ENCODE measurements at regions not wholly inside any gene's neighbourhood (a gene's known extent, or its start where the extent isn't known, plus 50 kb on each side); places are given as distances from the start of the nearest gene placed in this dataset.
"Not testable (repeated sequence)": the region's sequence is repeated elsewhere in the genome, so short reads cannot be mapped to it uniquely, and the experiment has no call there.

DNA sequence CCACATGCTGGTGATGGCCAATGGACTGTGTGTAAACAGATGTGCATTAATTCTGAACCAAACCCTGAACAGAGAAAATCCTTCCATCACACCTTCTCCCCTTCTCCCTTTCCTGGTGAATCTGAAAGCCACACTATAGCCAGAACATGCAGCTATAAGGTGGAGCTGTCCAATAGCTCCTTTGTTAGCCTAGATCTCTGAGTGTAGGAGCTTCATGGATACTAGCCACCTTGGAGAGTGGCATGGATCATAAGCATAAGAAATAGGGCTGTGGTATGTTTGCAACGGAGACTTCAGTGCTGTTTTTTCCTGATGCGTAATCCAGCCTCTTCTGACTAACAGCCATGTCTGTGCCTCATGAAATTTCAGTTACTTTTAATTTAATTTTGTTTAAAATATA is 364.5 kb downstream of the BTG1 start:
- DNase-seq, result no peak

DNA sequence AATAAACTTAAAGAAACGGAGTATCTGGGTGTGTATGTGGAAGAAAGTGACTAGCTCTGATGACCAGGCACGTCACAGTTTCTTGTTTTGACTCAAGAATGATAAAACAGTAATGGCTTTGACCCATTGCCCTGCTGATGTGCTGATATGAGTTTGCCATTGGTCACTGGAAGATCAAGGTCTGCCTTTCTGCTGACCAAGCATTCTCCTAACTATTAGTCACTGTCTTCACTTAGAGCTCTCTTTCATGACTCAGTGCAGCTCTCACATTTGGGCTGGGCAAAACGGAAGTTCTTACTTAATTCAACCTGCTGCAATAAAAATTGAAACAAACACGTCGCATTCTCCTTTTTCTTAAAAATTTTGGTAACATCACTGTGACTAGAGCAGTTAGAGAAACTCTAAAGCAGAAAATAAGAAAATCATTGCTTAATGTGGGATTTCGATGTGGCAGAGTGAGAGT is 366.7 kb downstream of the BTG1 start:
- peak; percentile 39 for DNase-seq

DNA sequence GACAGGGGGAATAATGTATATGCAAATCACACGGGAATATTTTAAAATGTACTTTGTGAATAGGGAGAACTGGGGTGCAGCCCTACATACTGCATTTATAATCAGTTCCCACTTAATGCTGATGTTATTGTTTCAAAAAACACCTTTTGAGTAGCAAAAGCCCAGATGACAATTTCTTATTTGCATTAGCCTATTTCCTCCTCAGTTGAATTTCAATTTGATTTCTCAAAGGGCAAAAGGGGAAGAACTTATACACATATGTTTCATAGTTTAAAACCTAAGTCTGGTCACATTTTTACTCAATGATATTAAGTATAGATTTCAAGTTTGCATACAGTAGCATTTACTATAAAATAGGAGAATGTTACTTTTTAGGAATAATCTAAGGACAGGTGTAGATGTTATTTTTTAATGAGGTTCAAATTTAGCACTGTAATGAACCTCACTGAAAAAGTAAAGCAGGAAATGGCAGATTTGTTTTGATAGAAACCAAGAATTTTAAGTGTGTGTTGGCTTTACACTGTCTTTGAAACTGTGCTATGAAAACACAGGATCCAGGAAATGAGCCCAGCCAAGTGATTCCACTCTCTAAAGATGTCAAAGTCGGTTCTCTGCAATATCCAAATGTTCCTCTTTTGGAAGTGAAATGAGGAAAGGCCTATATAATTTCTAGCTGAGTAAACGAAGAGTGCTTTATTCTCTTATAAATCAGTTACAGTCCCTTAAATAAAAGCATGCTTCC is 367.4 kb downstream of the BTG1 start:
- DNase-seq, result no peak

DNA sequence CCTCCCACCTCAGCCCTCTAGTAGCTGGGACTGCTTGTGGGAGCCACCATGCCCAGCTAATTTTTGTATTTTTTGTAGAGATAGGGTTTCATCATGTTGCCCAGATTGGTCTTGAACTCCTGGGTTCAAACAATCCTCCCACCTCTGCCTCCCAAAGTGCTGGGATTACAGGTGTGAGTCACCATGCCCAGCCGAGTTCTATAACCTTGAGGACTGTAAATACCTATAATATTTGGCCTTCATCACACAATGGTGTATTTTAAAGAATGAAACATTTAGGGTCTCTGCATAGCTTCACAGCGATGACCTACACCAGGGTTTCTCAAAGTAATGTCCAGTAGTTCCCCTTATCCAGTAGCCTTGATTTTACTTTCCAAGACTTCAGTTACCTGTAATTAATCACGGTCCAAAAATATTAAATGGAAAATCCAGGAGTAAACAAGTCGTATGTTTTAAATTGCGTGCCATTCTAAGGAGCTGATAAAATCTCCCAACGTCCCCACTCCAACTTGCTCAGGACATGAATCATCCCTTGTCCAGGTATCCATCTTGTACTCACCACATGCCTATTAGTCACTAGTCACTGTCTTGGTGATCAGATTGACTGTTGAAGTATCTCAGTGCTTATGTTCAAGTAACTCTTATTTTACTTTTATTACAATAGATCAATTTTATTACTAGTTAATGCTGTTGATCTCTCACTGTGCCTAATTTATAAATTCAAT is 368.2 kb downstream of the BTG1 start:
- no peak for DNase-seq

DNA sequence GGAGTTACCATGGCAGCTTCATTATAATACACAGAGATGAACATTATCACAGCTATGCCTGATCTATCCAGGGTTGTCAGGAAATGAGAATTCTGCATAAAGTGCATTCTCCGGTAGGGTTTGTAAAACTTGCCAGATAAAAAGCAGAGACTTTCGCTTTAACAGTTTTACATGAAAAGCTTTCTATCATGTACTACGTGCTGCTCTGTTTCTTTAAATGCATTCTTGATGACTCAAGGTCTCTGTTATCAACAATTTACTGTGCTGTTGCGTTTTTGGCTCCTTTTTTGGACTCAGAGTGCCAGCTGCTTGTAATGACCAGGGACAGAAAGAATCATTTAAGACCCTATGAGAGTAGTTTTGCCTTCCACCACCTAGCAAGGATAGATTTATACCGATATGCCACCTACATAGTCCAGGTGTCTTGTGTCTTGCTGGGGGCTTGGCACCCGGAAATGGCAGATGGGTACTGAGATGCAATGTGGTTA is 371.2 kb downstream of the BTG1 start:
- DNase-seq, result no peak

DNA sequence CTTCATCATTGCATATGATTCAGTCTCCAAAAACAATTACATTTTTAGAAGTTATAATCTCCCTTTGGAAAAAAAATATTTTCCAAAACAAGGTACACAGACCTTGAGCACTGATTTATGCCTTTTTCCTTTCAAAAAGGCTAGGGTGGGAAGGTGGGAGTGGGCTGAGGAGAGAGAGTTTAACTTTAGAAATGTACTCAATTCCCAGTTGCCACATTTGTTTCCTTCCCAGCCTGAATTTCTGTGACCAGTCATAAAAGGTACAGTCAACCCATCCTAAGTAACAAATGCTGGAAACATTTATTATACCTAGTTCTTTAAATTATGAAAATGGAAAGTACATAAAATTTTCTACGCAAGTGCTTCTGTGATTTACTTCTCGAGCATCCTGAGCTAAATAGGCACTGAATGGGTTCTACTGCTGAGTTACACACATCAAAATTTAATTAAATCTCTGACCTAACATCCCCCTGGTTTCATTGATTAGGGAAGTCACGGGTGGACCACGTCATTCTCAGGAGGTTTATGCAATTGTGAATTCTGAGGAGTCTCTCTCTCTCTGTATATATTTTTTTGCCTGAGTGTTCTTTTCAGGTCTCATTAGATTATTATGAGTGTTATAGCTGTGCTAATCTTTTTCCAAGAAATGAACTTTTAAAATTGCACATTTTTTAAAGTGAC is 371.8 kb downstream of the BTG1 start:
- no peak for DNase-seq

DNA sequence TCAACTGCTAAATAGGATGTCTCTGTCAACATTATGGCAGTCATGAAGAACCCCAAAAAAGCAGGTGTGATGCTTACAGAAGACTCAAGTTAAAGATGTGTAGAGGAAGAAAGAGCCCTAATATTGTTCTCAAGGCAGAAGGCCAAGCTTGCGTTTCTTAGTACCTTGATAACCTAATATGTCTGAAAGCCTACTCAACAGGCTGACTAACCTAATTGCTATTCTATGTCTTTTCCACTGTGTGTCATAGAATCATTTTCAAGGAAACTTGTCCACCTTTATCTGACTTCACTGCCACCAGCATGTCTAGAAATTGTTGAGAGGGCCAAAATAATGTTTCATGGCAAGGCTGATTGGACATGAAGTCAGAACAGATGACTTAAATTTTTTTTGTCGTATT is 373.2 kb downstream of the BTG1 start:
- DNase-seq, result no peak

DNA sequence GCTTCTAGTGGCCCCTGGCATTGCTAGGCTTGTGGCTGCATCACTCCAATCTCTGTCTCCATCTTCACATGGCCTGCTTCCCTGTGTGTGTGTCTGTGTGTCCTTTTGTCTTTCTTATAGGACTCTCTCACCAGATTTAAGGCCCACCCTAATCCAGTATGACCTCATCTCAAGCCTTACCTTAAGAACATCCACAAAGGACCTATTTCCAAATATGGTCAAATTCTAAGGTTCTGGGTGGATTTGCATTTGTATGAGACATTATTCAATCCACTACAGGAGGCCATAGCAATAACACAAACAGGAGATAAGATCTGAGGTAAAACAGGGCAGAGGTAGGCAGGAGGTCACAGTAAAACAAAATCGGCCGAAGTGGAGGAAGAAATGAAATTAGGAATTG is 375.9 kb downstream of the BTG1 start:
- no peak for DNase-seq

DNA sequence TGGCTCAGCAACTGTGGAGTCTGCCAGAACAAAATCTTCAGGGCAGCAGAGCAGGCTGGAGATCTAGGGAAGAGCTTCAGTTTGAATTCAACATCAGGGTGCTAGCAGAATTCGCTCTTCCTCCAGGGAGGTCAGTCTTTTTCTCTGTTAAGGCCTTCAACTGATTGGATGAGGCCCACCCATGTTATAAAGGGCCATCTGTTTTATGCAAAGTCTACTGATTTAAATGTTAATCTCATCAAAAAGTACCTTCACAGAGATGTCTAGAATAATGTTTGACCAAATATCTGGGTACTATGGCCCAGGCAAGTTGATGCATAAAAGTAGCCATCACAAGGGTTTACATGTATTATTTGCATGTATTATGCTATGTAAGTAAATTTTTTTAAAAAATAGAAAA is 378.4 kb downstream of the BTG1 start:
- DNase-seq, result no peak

DNA sequence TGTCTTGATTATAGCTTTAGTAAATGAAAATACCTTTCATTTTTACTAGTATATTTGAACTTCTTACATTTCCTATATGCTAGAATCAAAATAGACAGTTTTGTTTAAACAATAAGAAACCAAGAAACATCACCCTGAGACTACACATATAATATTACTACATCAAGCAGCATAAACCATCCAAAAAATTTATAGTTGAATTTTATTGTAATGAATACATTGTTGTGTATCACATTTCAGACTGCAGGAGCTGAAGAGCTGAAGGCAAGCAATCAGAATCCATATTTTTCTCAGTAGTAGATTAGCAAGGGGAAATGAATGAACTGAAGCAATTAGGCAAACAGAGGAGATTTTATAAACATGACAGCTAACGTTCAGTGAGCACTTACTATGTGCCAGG is 379.2 kb downstream of the BTG1 start:
- DNase-seq, result no peak

DNA sequence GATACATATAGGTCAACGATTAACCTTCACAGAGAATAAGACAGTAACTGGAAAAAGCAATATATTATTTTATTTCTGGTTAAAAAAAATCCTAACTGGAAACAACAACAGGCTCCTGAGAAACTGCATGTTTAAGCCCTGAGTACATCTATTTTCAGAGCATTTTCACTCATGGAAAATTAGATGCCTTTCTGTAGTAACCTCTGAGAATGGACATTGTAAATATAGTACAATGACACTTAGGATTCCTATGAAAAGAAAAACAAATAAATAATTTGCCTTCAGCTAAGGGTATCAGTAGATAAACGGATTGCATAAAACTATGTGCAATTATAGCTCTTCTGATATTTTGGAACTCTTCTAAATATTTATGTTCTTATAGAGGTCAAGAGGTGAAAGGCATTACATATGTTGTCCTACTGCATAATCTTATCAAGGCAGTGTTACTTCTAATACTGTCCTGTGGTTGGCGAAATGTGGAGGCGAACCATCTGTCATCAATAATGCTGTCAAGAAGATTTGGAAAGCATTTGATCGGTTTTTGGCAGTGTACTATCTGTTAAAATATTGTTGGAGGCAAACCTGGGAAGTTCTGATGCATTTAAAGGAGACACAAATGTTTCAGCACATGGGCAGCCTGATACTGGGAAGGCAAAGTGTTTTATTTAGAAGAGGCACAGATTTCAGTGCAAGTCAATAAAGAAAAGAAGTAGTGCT is 381.8 kb downstream of the BTG1 start:
- no peak for DNase-seq

DNA sequence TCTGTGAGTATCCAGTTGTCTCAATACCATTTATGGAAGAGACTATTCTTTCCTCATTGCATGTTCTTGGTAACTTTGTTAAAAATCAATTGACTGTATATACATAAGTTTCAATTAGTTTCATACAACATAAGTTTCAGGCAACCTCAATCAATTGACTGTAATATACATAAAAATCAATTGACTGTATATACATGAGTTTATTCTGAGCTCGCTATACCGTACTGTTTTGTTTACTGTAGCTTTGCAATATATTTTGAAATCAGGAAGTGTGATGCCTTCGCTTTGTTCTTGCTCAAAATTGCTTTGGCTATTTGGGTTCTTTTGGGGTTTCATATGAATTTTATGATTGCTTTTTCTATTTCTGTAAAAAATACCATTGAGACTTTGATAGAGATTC is 392.0 kb downstream of the BTG1 start:
- DNase-seq, result no peak

DNA sequence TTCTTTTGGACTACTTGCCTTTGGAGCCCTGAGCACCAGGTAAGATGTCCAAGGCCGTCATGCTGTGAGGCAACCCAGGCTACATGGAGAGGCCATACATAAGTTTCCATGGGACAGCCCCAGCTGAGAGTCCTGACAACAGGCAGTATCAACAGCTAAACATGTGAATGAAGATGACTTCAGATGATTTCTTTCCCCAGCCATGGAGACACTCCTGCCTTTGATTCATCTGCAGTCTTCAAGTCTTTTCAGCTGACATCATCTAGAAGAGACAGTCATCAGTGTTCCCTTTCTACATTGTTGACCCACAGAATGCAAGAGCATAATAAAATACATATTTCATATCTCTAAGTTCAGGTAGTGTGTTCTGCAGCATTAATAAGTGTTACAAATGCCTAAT is 398.7 kb downstream of the BTG1 start:
- no peak for DNase-seq

DNA sequence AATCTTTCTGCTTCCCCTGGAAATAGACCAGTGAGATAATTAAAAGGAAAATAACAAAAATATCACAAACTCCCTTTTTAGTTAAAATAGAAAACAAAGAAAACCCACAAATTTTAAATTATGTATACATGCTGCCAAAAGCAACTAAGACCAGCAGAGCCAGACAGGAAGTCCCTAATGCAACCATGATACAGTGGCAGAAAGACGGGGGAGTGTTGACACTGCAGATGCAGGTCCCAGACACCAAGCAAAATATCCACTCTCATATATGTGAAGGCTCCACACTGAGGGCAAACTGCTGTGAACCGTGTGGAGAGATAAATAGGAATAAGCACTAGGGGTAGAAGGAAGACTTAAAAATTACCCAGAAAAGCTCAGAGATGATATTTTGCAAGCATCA is 401.0 kb downstream of the BTG1 start:
- no peak for DNase-seq

DNA sequence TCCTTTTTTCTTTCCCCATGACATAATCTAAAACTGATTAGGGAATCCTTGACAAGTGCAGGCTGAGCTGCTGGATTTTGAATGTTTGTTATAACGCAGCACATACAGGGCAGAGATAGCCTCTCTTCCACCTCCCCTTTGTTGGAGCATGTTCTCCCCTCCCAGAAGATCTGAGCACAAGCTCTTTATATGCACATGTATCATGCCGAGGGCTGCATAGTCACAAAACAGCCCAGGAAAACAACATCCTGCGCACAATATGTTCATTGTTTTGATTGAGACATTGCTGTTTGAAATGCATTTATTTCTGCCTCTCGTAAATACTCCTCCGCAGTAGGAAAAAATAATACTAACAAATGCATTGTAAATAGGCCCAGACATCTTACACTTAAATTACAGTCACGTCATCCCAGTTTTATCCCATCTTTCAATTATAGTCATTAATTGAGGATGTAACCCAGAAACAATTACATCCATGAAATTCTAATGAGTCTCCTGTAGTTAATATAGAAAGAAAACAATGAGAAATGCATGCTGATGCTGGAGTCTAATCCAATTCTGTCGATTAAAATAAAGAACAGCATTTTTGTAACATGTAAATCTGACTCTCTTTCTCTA is 401.8 kb downstream of the BTG1 start:
- DNase-seq, result no peak

DNA sequence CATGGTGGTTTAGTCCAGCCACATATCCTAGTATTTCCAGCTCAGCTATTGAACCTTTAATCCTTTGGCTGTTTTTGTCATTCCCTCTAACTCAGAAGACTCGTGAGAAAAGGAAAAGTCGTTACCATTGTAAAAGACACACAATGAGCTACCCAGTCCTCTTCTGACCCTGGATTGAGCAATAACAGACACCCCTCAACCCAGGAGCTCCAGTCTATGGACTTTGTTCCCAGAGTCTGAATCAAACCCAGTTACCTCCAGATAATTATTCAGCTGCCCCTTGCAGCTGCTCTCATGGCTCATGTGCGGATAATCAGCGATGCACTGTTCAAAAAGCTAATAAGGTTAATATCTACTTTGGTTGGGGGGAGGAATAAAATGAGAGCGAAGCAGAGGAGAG is 402.4 kb downstream of the BTG1 start:
- no peak for DNase-seq

DNA sequence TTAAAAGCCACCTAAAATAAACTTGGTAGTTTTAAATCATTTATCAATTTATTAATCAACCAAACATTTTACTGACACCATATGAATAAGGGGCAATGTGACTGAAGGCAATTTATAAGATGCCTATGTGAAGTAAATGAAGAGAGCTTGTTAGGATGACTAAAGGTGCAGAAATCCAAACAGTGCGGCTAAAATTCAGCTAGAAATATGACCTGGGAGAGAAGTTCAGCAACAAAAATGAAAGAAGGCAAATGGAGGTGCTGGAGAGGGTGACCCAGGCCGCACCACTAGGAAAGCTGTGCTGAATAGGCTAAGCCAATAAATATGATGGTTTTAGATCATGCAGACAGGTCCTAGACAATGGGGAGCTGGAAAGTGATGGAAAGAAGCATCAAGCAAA is 403.7 kb downstream of the BTG1 start:
- DNase-seq, result no peak

DNA sequence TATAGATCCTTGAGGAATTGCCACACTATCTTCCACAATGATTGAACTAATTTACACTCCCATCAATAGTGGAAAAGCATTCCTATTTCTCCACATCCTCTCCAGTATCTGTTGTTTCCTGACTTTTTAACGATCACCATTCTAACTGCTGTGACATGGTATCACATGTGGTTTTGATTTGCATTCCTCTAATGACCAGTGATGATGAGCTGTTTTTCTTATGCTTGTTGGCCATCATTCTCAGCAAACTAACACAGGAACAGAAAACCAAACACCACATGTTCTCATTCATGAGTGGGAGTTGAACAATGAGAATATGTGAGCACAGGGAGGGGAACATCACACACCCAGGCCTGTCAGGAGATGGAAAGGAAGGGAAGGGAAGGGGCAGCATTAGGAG is 411.8 kb downstream of the BTG1 start:
- not testable (repeated sequence) for DNase-seq

DNA sequence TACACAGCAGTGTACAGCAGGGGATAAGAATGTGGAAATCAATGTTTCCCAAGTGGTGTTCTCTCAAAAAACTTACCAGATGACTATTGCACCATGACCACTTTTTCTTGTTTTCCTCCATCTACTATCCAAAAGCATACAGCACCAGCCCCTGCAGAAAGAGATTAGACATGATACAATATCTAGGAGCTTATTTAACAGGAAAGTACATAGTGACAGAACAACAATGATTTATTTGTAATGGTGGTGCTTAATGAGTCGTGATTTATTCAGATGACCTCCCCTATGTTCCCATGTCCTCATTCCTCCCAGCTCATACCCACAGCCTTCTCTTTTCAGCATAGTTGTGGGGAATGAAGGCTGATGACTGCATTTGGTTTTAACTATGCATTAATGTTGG is 413.6 kb downstream of the BTG1 start:
- DNase-seq, result no peak

DNA sequence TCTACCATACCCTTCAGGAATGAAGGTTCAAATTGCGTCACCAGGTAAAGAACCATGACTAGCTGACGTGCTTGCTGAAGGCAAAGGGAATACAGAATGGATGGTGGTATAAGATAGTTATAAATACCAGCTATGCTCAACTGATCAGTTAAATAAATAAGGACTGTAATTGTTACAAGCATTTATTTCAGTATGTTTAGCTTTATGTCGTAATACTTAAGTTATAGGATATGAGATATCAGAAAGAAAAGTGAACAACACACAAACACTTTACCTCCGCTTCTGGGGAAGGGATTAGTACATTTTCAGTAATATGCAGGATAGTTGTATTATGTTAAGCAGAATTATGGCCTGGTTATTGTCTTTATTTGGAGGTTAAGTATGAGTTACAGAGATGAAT is 416.1 kb downstream of the BTG1 start:
- no peak for DNase-seq

DNA sequence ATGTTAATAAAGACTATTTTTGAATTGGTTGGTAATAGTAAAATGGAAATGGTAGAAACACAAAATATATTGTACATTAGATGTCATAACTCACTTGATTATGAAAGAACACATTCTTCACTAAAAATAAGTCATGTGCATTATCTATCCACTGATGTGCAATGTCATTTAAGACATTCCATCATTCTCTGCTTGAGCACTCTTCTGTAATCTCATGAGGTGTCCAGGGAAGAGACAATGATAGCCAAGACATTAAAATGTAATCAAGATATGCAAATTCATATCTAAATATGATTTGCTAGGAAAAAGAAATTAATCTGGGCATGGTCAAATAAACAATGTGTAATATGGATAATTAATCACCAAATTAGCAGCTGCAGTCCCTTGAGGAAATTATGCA is 422.5 kb downstream of the BTG1 start:
- no peak for DNase-seq

DNA sequence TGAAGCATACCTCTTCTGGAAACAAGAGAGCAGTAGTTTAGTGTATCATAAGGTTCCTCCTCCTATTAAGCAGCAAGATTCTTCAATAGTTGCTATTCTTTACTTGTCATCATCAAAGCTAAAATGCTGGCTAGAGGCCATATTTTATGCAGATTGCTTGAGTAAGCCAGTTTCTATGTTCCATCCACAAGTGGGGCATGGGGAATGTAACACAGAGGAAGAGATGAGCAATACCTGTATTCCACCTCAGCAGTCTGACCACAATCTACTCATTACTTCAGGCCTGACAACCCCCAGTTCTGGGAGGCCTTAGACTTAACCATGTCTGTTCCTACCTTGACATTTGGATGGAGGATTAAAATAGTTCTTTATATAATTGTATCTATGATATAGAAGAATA is 423.6 kb downstream of the BTG1 start:
- DNase-seq, result peak; percentile 27

DNA sequence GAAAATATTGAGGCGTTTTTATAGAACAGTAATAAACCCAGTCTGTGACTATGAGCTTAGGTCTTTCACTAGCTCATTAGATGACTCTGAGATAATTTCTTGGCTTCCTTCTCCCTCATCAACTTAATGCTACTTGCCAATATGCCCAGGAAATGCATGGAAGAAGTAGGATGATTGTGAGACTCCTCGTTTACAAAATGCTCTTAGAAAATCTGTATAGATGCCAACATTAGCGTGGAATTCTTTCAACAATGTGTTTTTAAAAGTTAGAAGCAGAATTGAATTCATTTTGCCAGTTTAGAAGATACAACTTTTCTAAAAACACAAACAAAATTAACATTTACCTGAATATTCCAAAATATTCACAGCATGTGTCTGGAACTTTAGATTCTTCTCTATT is 424.6 kb downstream of the BTG1 start:
- no peak for DNase-seq

Data from stimulated activated CD8-positive, alpha-beta memory T cell treated with anti-CD3 and anti-CD28 coated beads, Interleukin-4, amount 100 ng/mL, for 48 hours (primary cell).